Stimulated activated CD4-positive, alpha-beta T cell treated with anti-CD3 and anti-CD28 coated beads, Interleukin-2, amount 100 ng/mL, for 48 hours (primary cell): ENCODE measurements at regions not wholly inside any gene's neighbourhood (a gene's known extent, or its start where the extent isn't known, plus 50 kb on each side); places are given as distances from the start of the nearest gene placed in this dataset.
"Not testable (repeated sequence)": the region's sequence is repeated elsewhere in the genome, so short reads cannot be mapped to it uniquely, and the experiment has no call there.

Experiments
- DNase-seq, 2 donors: peaks; one replicate each; pipeline ENCODE4 v3.0.0-alpha.2; 2020

- DNase-seq = not testable (repeated sequence)
Observed at GRCh38 chr13:109702030-109702597, 84.3 kb downstream of the IRS2 start.

- DNase-seq = no peak
Observed at GRCh38 chr13:109700176-109700575, 86.2 kb downstream of the IRS2 start.

GRCh38 chr13:109699628-109700071, 86.7 kb downstream of the IRS2 start:
- DNase-seq = no peak

- DNase-seq = no peak
Observed at GRCh38 chr13:109698779-109699178, 87.6 kb downstream of the IRS2 start.

GRCh38 chr13:109697936-109698335, 88.4 kb downstream of the IRS2 start:
- no peak for DNase-seq

GRCh38 chr13:109695402-109696190, 90.8 kb downstream of the IRS2 start:
- DNase-seq = no peak

- DNase-seq = no peak
Observed at GRCh38 chr13:109694972-109695371, 91.4 kb downstream of the IRS2 start.

GRCh38 chr13:109693213-109693612, 93.2 kb downstream of the IRS2 start:
- DNase-seq = no peak

- no peak for DNase-seq
Observed at GRCh38 chr13:109691689-109692088, 94.7 kb downstream of the IRS2 start.

GRCh38 chr13:109687559-109688448, 98.6 kb downstream of the IRS2 start:
- DNase-seq = no peak

- DNase-seq = no peak
Observed at GRCh38 chr13:109685203-109685602, 101.2 kb downstream of the IRS2 start.

- no peak for DNase-seq
Observed at GRCh38 chr13:109684824-109685202, 101.6 kb downstream of the IRS2 start.

- no peak for DNase-seq
Observed at GRCh38 chr13:109684084-109684823, 102.1 kb downstream of the IRS2 start.

- DNase-seq = no peak
Observed at GRCh38 chr13:109682534-109683244, 103.7 kb downstream of the IRS2 start.

- no peak for DNase-seq
Observed at GRCh38 chr13:109680930-109681329, 105.5 kb downstream of the IRS2 start.

- no peak for DNase-seq
Observed at GRCh38 chr13:109680288-109680687, 106.1 kb downstream of the IRS2 start.

GRCh38 chr13:109678459-109678858, 107.9 kb downstream of the IRS2 start:
- no peak for DNase-seq

GRCh38 chr13:109677206-109677605, 109.2 kb downstream of the IRS2 start:
- no peak for DNase-seq

GRCh38 chr13:109673477-109673876, 112.9 kb downstream of the IRS2 start:
- DNase-seq = no peak

GRCh38 chr13:109672545-109672944, 113.8 kb downstream of the IRS2 start:
- DNase-seq = no peak

GRCh38 chr13:109671919-109672318, 114.5 kb downstream of the IRS2 start:
- no peak for DNase-seq

- DNase-seq = no peak
Observed at GRCh38 chr13:109670776-109671175, 115.6 kb downstream of the IRS2 start.
